Keratinocyte (primary cell): ENCODE measurements at regions not wholly inside any gene's neighbourhood (a gene's known extent, or its start where the extent isn't known, plus 50 kb on each side); places are given as distances from the start of the nearest gene placed in this dataset.

Experiments
- DNase-seq: peaks from one replicate; pipeline ENCODE4 v3.0.0-alpha.2; 2011; ENCODE audit warnings: low read depth, missing footprints, low spot score
- FAIRE-seq: peaks from 2 replicates; lab custom pipeline; 2011; peaks lifted over from hg19 to GRCh38; lab: Jason Lieb, UNC
- H2AFZ ChIP-seq: 2 replicates; pipeline ENCODE4 v1.6.0; 2012; ENCODE audit warnings: low read length, control low read depth, inconsistent platforms; ENCODE audit not compliant: control insufficient read depth
- H3K27ac ChIP-seq: 2 replicates; pipeline ENCODE4 v1.5.1; 2011; ENCODE audit warnings: low read length; ENCODE audit not compliant: control insufficient read depth, insufficient read depth
- H3K27me3 ChIP-seq: 3 replicates; pipeline ENCODE4 v1.6.0; 2011; ENCODE audit warnings: low read length; ENCODE audit not compliant: control insufficient read depth, insufficient read depth; ENCODE audit errors: extremely low read depth
- H3K36me3 ChIP-seq, 2 experiments: 2 replicates in 1 of 2; 3 replicates in 1 of 2; pipeline ENCODE4 v1.5.1; 2011; ENCODE audit warnings: low read length in 2 of 2, mild to moderate bottlenecking in 1 of 2; ENCODE audit not compliant: control insufficient read depth in 2 of 2, insufficient read depth in 2 of 2; ENCODE audit errors: extremely low read depth in 1 of 2
- H3K4me1 ChIP-seq: 3 replicates; pipeline ENCODE4 v1.5.1; 2011; ENCODE audit warnings: low read length; ENCODE audit not compliant: control insufficient read depth, insufficient read depth; ENCODE audit errors: extremely low read depth
- H3K4me2 ChIP-seq: 3 replicates; pipeline ENCODE4 v1.6.0; 2011; ENCODE audit warnings: low read depth, low read length; ENCODE audit not compliant: control insufficient read depth, insufficient read depth; ENCODE audit errors: extremely low read depth
- H3K4me3 ChIP-seq, 3 experiments: fragments of 200-600 bp in 1 of 3; sonication (generic) in 1 of 3; 2 replicates in 2 of 3; 3 replicates in 1 of 3; pipeline ENCODE4 v1.5.1; 2011 to 2016; ENCODE audit warnings: low read length in 3 of 3, mild to moderate bottlenecking in 3 of 3, control low read depth in 2 of 3, inconsistent platforms in 1 of 3, low read depth in 1 of 3, mixed read lengths in 1 of 3, mixed run types in 1 of 3, moderate library complexity in 1 of 3; ENCODE audit not compliant: control insufficient read depth in 2 of 3, insufficient read depth in 2 of 3; ENCODE audit errors: extremely low read depth in 1 of 3
- H3K79me2 ChIP-seq: 2 replicates; pipeline ENCODE4 v1.6.0; 2012; ENCODE audit warnings: low read length; ENCODE audit not compliant: control insufficient read depth, insufficient read depth
- H3K9ac ChIP-seq: 3 replicates; pipeline ENCODE4 v1.6.0; 2011; ENCODE audit warnings: low read length; ENCODE audit not compliant: control insufficient read depth, insufficient read depth; ENCODE audit errors: extremely low read depth
- H3K9me1 ChIP-seq: 3 replicates; pipeline ENCODE4 v1.6.0; 2011; ENCODE audit warnings: low read length; ENCODE audit not compliant: control insufficient read depth, insufficient read depth; ENCODE audit errors: extremely low read depth
- H3K9me3 ChIP-seq: 2 replicates; pipeline ENCODE4 v1.5.1; 2012; ENCODE audit warnings: low read depth, low read length; ENCODE audit not compliant: control insufficient read depth
- H4K20me1 ChIP-seq: 3 replicates; pipeline ENCODE4 v1.6.0; 2011; ENCODE audit warnings: low read length; ENCODE audit not compliant: control insufficient read depth, insufficient read depth; ENCODE audit errors: extremely low read depth
- EZH2 ChIP-seq: IDR thresholded peaks from one replicate; pipeline ENCODE4 v1.6.1; 2012; ENCODE audit warnings: inconsistent platforms, mild to moderate bottlenecking, low read length, moderate library complexity
- dilution Hi-C: fragments of 300-500 bp; cut with MboI; formaldehyde crosslinking; loops from one replicate; pipeline ENCODE4 v1.7.0; 2020; ENCODE audit warnings: low sequenced_read_pairs; ENCODE audit not compliant: extremely low pct_ligation_motif_present
- TF ChIP-seq, protein P1 (sequence below), 3 experiments: IDR thresholded peaks in 1 of 3; conservative IDR thresholded peaks in 1 of 3; optimal IDR thresholded peaks in 1 of 3; 2 replicates in 2 of 3; 3 replicates in 1 of 3; pipeline versions ENCODE3 to v1.5.1; 2011; ENCODE audit warnings: low read length in 3 of 3, mild to moderate bottlenecking in 3 of 3, moderate library complexity in 2 of 3, control low read depth in 1 of 3, inconsistent platforms in 1 of 3; ENCODE audit not compliant: insufficient read depth in 2 of 3; ENCODE audit errors: extremely low read depth in 1 of 3

DNA sequence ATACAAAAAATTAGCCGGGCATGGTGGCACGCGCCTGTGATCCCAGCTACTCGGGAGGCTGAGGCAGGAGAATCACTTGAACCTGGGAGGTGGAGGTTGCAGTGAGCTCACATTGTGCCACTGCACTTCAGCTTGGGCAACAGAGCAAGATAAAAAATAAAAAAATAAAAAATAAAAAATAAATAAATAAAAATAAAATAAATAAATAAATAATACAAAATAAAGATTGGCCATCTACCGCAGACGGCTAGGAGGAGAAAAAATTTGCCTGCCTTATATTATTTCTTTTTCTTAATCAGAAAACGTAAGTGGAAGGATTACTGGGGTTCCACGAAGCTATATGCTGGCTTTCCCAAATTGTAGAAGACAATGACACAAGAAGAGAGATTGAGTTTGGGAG lies 229.7 kb downstream of the EPHA4 start:
- dilution Hi-C loops, result no loop called here
- no peak overlapping the region for H2AFZ ChIP-seq
- no peak overlapping the region for H3K4me2 ChIP-seq
- no peak for TF ChIP-seq EZH2
- TF ChIP-seq, protein P1, sequence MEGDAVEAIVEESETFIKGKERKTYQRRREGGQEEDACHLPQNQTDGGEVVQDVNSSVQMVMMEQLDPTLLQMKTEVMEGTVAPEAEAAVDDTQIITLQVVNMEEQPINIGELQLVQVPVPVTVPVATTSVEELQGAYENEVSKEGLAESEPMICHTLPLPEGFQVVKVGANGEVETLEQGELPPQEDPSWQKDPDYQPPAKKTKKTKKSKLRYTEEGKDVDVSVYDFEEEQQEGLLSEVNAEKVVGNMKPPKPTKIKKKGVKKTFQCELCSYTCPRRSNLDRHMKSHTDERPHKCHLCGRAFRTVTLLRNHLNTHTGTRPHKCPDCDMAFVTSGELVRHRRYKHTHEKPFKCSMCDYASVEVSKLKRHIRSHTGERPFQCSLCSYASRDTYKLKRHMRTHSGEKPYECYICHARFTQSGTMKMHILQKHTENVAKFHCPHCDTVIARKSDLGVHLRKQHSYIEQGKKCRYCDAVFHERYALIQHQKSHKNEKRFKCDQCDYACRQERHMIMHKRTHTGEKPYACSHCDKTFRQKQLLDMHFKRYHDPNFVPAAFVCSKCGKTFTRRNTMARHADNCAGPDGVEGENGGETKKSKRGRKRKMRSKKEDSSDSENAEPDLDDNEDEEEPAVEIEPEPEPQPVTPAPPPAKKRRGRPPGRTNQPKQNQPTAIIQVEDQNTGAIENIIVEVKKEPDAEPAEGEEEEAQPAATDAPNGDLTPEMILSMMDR (optimal IDR thresholded peaks at IDR 0.05 in 1 of 3, IDR thresholded peaks at IDR 0.05 in 1 of 3, conservative IDR thresholded peaks at IDR 0.05 in 1 of 3; ENCODE audit: extremely low read depth in 1 of 3, insufficient read depth in 2 of 3, low read length in 3 of 3), result no peak
- no peak overlapping the region for H3K27ac ChIP-seq
- H3K9me1 ChIP-seq, result no peaks in the 10 kb centered on the region
- H3K4me1 ChIP-seq, result no peaks in the 10 kb centered on the region
- DNase-seq, result no peak
- H3K9ac ChIP-seq, result no peak overlapping the region
- H3K4me3 ChIP-seq, result no peak overlapping the region
- no peaks in the 10 kb centered on the region for H3K27me3 ChIP-seq
- no peaks in the 10 kb centered on the region for H3K79me2 ChIP-seq
- H3K36me3 ChIP-seq, result no peaks in the 10 kb centered on the region
- FAIRE-seq, result no peak
- no peaks in the 10 kb centered on the region for H4K20me1 ChIP-seq
- no peaks in the 10 kb centered on the region for H3K9me3 ChIP-seq

DNA sequence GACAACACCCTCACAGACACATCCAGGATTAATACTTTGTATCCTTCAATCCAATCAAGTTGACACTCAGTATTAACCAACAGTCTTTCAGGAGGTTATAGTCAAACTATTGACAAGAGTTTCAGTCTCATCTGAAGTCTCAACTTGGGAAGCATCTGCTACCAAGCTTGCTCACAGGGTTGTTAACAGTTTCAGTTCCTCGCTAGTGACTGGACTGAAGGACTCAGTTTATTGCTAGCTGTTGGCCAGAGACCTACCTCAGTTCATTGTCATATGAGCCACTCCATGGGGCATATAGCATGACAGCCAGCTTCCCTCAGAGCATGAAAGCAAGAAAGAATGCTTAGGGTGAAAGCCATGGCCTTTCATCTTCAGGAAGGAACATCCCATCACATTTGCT lies 228.6 kb downstream of the EPHA4 start:
- H3K4me2 ChIP-seq, result no peak overlapping the region
- no peaks in the 10 kb centered on the region for H3K36me3 ChIP-seq
- FAIRE-seq (no peak), DNase-seq (no peak)
- H3K4me1 ChIP-seq, result no peaks in the 10 kb centered on the region
- H2AFZ ChIP-seq, result no peak overlapping the region
- no peak overlapping the region for H3K4me3 ChIP-seq
- dilution Hi-C loops, result no loop called here
- TF ChIP-seq EZH2, result no peak
- TF ChIP-seq, protein P1 (optimal IDR thresholded peaks at IDR 0.05 in 1 of 3, IDR thresholded peaks at IDR 0.05 in 1 of 3, conservative IDR thresholded peaks at IDR 0.05 in 1 of 3; ENCODE audit: extremely low read depth in 1 of 3, insufficient read depth in 2 of 3, low read length in 3 of 3), result no peak
- H3K27me3 ChIP-seq, result no peaks in the 10 kb centered on the region
- no peak overlapping the region for H3K9ac ChIP-seq
- no peaks in the 10 kb centered on the region for H3K9me1 ChIP-seq
- H3K9me3 ChIP-seq, result no peaks in the 10 kb centered on the region
- H3K27ac ChIP-seq, result no peak overlapping the region
- H4K20me1 ChIP-seq, result no peaks in the 10 kb centered on the region
- no peaks in the 10 kb centered on the region for H3K79me2 ChIP-seq
